ENCODE measurements at regions not wholly inside any gene's neighbourhood (a gene's known extent, or its start where the extent isn't known, plus 50 kb on each side); places are given as distances from the start of the nearest gene placed in this dataset.
"Not testable (repeated sequence)": the region's sequence is repeated elsewhere in the genome, so short reads cannot be mapped to it uniquely, and the experiment has no call there.

DNA sequence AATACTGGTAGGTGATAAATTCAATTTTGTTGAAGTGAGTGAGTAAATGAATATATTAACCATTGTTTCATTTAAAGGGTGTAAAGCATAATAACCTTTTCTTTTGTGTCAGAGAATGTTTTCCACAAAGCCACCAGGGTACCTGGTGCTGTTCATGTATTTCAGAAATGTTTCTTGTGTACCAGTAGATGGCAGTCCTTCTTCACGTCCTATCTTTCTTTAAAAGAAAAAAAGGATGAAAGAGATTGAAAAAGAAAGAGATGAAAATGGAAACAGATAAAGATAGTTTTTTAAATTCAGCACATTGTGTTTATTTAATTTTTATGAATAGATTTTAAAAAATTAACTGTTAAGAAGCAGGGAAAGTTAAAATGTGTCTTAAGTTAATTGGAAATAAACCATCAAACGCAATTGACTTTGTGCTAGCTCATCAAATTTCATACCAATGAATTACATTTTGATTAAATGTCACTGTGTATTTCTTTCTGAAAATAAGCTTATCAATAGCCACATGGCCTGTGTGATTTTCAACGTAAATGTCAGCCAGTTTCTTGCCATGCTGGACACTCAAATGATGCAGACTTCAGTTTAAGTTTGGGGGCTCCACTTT is 65.5 kb upstream of the CHORDC1 start:
- no peaks in the 10 kb centered on the region for H3K36me3 ChIP-seq (ENCODE audit: insufficient read depth, low read length)
- no peak overlapping the region for H3K9ac ChIP-seq (ENCODE audit: low read depth, low read length)

DNA sequence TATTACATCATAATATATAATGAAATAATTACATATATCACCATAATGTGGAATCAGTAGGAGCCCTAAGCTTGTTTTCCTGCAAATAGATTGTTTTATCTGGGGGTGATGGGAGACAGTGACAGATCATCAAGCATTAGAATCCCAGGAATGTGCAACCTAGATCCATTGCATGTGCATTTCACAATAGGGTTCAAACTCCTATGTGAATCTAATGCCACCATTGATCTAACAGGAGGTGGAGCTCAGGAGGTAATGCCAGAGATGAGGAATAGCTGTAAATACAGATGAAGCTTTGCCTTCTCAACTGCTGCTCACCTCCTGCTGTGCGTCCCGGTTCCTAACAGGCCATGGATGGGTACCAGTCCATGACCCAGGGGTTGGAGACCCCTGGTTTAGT is 63.8 kb upstream of the CHORDC1 start:
- Histone ChIP-seq H3K9ac (ENCODE audit: low read depth, low read length) (no peak overlapping the region), H3K9me3 (ENCODE audit: control insufficient read depth, insufficient read depth, low read length) (no peaks in the 10 kb centered on the region), H3K36me3 (ENCODE audit: insufficient read depth, low read length) (no peaks in the 10 kb centered on the region), H3K4me1 (ENCODE audit: insufficient read depth, low read length) (no peaks in the 10 kb centered on the region)

More for the DNA sequence above, 65.5 kb upstream of the CHORDC1 start:
- H3K9me3 ChIP-seq (ENCODE audit: control insufficient read depth, insufficient read depth, low read length), result no peaks in the 10 kb centered on the region
- no peaks in the 10 kb centered on the region for H3K4me1 ChIP-seq (ENCODE audit: insufficient read depth, low read length)

- Histone ChIP-seq H3K9ac (ENCODE audit: low read depth, low read length) (no peak overlapping the region), H3K4me1 (ENCODE audit: insufficient read depth, low read length) (no peaks in the 10 kb centered on the region), H3K9me3 (ENCODE audit: control insufficient read depth, insufficient read depth, low read length) (no peaks in the 10 kb centered on the region), H3K36me3 (ENCODE audit: insufficient read depth, low read length) (no peaks in the 10 kb centered on the region)
Measured at GRCh38 chr11:90284171-90284570, 61.3 kb upstream of the CHORDC1 start.

- H3K4me1 ChIP-seq (ENCODE audit: insufficient read depth, low read length); H3K9ac ChIP-seq (ENCODE audit: low read depth, low read length); H3K36me3 ChIP-seq (ENCODE audit: insufficient read depth, low read length); H3K9me3 ChIP-seq (ENCODE audit: control insufficient read depth, insufficient read depth, low read length): not testable (repeated sequence)
Measured at GRCh38 chr11:90282551-90283071, 59.8 kb upstream of the CHORDC1 start.

DNA sequence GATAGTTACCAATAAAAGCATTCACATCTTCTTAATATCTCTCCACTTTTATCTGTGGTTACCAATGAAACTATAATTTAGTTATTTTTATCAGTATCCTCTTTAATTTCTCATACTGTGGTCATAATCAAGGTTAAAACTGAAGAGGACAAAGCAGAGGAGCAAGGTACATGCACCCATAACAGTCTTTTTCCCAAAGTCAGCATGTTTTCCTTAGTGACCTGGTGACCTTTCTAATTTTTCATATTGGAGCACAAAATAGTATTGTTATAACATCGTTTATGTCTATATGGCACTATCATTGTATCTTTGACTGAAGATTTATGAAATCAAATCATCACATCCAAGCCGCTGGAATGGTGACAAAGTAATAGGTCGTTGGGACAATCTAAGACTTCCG is 51.5 kb upstream of the CHORDC1 start:
- Histone ChIP-seq H3K9me3 (ENCODE audit: control insufficient read depth, insufficient read depth, low read length) (no peaks in the 10 kb centered on the region), H3K36me3 (ENCODE audit: insufficient read depth, low read length) (no peaks in the 10 kb centered on the region), H3K4me1 (ENCODE audit: insufficient read depth, low read length) (no peaks in the 10 kb centered on the region), H3K9ac (ENCODE audit: low read depth, low read length) (no peak overlapping the region)

Measured in ES-I3 (cell line).